Uterus (tissue), 3 donors: ENCODE measurements at regions not wholly inside any gene's neighbourhood (a gene's known extent, or its start where the extent isn't known, plus 50 kb on each side); places are given as distances from the start of the nearest gene placed in this dataset.

Experiments
- DNase-seq, 2 donors: peaks; one replicate each; pipeline ENCODE4 v3.0.0-alpha.2; 2019 to 2020
- H3K27ac ChIP-seq, 2 donors: fragments of 200-600 bp; sonication (generic); 1 replicate in 1 of 2; 2 replicates in 1 of 2; pipeline ENCODE4 v1.5.1; 2016 to 2018
- H3K27me3 ChIP-seq, 2 donors: fragments of 200-600 bp; sonication (generic); one replicate each; pipeline ENCODE4 v1.5.1; 2018 to 2019; ENCODE audit warnings: control low read depth in 1 of 2
- H3K36me3 ChIP-seq, 2 donors: fragments of 200-600 bp; sonication (generic); one replicate each; pipeline ENCODE4 v1.5.1; 2019; ENCODE audit warnings: control low read depth in 1 of 2
- H3K4me1 ChIP-seq, 2 donors: fragments of 200-600 bp; sonication (generic); one replicate each; pipeline ENCODE4 v1.5.1; 2018 to 2019; ENCODE audit warnings: control low read depth in 1 of 2
- H3K4me3 ChIP-seq, 2 donors: fragments of 200-600 bp; sonication (generic); 1 replicate in 1 of 2; 2 replicates in 1 of 2; pipeline ENCODE4 v1.5.1; 2018 to 2019; ENCODE audit warnings: mild to moderate bottlenecking in 1 of 2
- H3K9me3 ChIP-seq, 2 donors: fragments of 200-600 bp; sonication (generic); one replicate each; pipeline ENCODE4 v1.5.1; 2019; ENCODE audit warnings: control low read depth in 1 of 2
- CTCF ChIP-seq, 4 experiments: fragments of 200-600 bp in 2 of 4; fragments of 450-650 bp in 2 of 4; sonication (generic) in 2 of 4; IDR thresholded peaks; one replicate each; pipeline ENCODE4 v1.5.1; 2016 to 2019; ENCODE audit warnings: antibody characterized with exemption in 4 of 4, mild to moderate bottlenecking in 2 of 4, moderate library complexity in 1 of 4
- POLR2A ChIP-seq, 2 donors: fragments of 450-650 bp; IDR thresholded peaks; one replicate each; pipeline ENCODE4 v1.6.1; 2016; ENCODE audit warnings: antibody characterized with exemption in 2 of 2, mild to moderate bottlenecking in 1 of 2, moderate library complexity in 1 of 2
- intact Hi-C: fragments of 100-400 bp; cut with DNase I; formaldehyde crosslinking; loops from one replicate; pipeline ENCODE4 v1.15.1; 2023; ENCODE audit warnings: low total_unique reads
- donor health status: DM: yes; HTN: yes; CAD: no.

GRCh38 chr12:58301038-58301729 is 359.8 kb downstream of the ATP23 start:
- H3K36me3 ChIP-seq, result no peaks in the 10 kb centered on the region
- no peaks in the 10 kb centered on the region for H3K4me1 ChIP-seq
- H3K4me3 ChIP-seq, result no peak overlapping the region
- H3K27me3 ChIP-seq, result no peaks in the 10 kb centered on the region
- intact Hi-C loops, result no loop called here
- no peak overlapping the region for H3K27ac ChIP-seq
- DNase-seq, result no peak
- TF ChIP-seq POLR2A (IDR thresholded peaks at IDR 0.05), result no peak
- TF ChIP-seq CTCF (IDR thresholded peaks at IDR 0.05), result no peak
- H3K9me3 ChIP-seq, result no peaks in the 10 kb centered on the region

GRCh38 chr12:58301730-58302122 is 360.4 kb downstream of the ATP23 start:
- Histone ChIP-seq H3K27me3 (no peaks in the 10 kb centered on the region), H3K27ac (no peak overlapping the region), H3K4me3 (no peak overlapping the region), H3K36me3 (no peaks in the 10 kb centered on the region), H3K4me1 (no peaks in the 10 kb centered on the region), H3K9me3 (no peaks in the 10 kb centered on the region)
- TF ChIP-seq POLR2A (IDR thresholded peaks at IDR 0.05) (no peak), CTCF (IDR thresholded peaks at IDR 0.05) (no peak)
- intact Hi-C loops, result no loop called here
- no peak for DNase-seq

- intact Hi-C loops, result no loop called here
- Histone ChIP-seq H3K27ac (no peak overlapping the region), H3K4me1 (no peaks in the 10 kb centered on the region), H3K4me3 (no peak overlapping the region), H3K36me3 (no peaks in the 10 kb centered on the region), H3K9me3 (no peaks in the 10 kb centered on the region), H3K27me3 (no peaks in the 10 kb centered on the region)
- TF ChIP-seq POLR2A (IDR thresholded peaks at IDR 0.05), result no peak
- TF ChIP-seq CTCF (IDR thresholded peaks at IDR 0.05), result no peak
- DNase-seq, result no peak
These were observed 361.2 kb downstream of the ATP23 start for GRCh38 chr12:58302487-58303011.

GRCh38 chr12:58306266-58307000 is 365.1 kb downstream of the ATP23 start:
- Histone ChIP-seq H3K27me3 (no peaks in the 10 kb centered on the region), H3K27ac (no peak overlapping the region), H3K36me3 (no peaks in the 10 kb centered on the region), H3K4me1 (no peaks in the 10 kb centered on the region), H3K9me3 (no peaks in the 10 kb centered on the region), H3K4me3 (no peak overlapping the region)
- no peak for DNase-seq
- TF ChIP-seq CTCF (IDR thresholded peaks at IDR 0.05) (no peak), POLR2A (IDR thresholded peaks at IDR 0.05) (no peak)
- intact Hi-C loops, result no loop called here

GRCh38 chr12:58309806-58310205 is 368.4 kb downstream of the ATP23 start:
- H3K36me3 ChIP-seq, result no peaks in the 10 kb centered on the region
- DNase-seq, result no peak
- intact Hi-C loops, result no loop called here
- H3K4me1 ChIP-seq, result no peaks in the 10 kb centered on the region
- H3K4me3 ChIP-seq, result no peak overlapping the region
- TF ChIP-seq CTCF (IDR thresholded peaks at IDR 0.05), result no peak
- no peak for TF ChIP-seq POLR2A (IDR thresholded peaks at IDR 0.05)
- no peaks in the 10 kb centered on the region for H3K9me3 ChIP-seq
- H3K27me3 ChIP-seq, result no peaks in the 10 kb centered on the region
- no peak overlapping the region for H3K27ac ChIP-seq
